IMR-90 (cell line): ENCODE measurements at regions not wholly inside any gene's neighbourhood (a gene's known extent, or its start where the extent isn't known, plus 50 kb on each side); places are given as distances from the start of the nearest gene placed in this dataset.

Source experiments
- ATAC-seq: fragments of 200-7000 bp; cut with Tn5 transposase; 2 replicates; pipeline ENCODE4 v1.9.1; 2020; ENCODE audit warnings: low read depth, mild to moderate bottlenecking, moderate library complexity
- BruUV-seq: library from RNA; stranded (reverse); fragments of 400-500 nt; replicated peaks from 2 replicates; lab custom pipeline; 2021; lab: Mats Ljungman, UMichigan
- CTCF ChIA-PET: fragments of 300-600 bp; formaldehyde crosslinking; extraction: SDS; loops from one replicate; lab custom pipeline; 2021; ENCODE audit warnings: antibody characterized with exemption; lab: Yijun Ruan, JAX
- POLR2A ChIA-PET: fragments of 300-600 bp; sonication (Branson Sonifier 250); formaldehyde crosslinking; loops from one replicate; lab custom pipeline; 2022; ENCODE audit warnings: antibody characterized with exemption; ENCODE audit not compliant: unreplicated experiment; lab: Charles Lee
- DNase-seq: peaks from one replicate; pipeline ENCODE4 v3.0.0; 2013
- H2AFZ ChIP-seq: replicated peaks from 2 replicates; pipeline ENCODE3; 2013; ENCODE audit warnings: low read length, mild to moderate bottlenecking; ENCODE audit not compliant: poor library complexity
- H2AK5ac ChIP-seq: 2 replicates; pipeline ENCODE4 v1.6.1; 2013; ENCODE audit warnings: low read depth, low read length, inconsistent platforms
- H2AK9ac ChIP-seq: replicated peaks from 2 replicates; pipeline ENCODE3; 2013; ENCODE audit warnings: mild to moderate bottlenecking, low read depth, low read length, moderate library complexity; ENCODE audit not compliant: poor library complexity
- H2BK120ac ChIP-seq: 2 replicates; pipeline ENCODE4 v1.6.1; 2013; ENCODE audit warnings: low read depth, low read length, inconsistent platforms
- H2BK15ac ChIP-seq: 3 replicates; pipeline ENCODE4 v1.6.1; 2013; ENCODE audit warnings: low read depth, low read length, inconsistent platforms
- H2BK20ac ChIP-seq: 2 replicates; pipeline ENCODE4 v1.6.1; 2013; ENCODE audit warnings: low read depth, mild to moderate bottlenecking, inconsistent platforms, low read length, moderate library complexity
- H2BK5ac ChIP-seq: 2 replicates; pipeline ENCODE4 v1.6.1; 2013; ENCODE audit warnings: mild to moderate bottlenecking, low read depth, low read length, inconsistent platforms; ENCODE audit not compliant: poor library complexity, severe bottlenecking
- H3K14ac ChIP-seq: replicated peaks from 2 replicates; pipeline ENCODE4 v1.6.1; 2013; ENCODE audit warnings: low read depth, low read length, inconsistent platforms
- H3K18ac ChIP-seq: 2 replicates; pipeline ENCODE4 v1.6.1; 2013; ENCODE audit warnings: low read depth, low read length, control low read depth
- H3K23ac ChIP-seq: 2 replicates; pipeline ENCODE4 v1.6.1; 2013; ENCODE audit warnings: low read depth, low read length, inconsistent platforms
- H3K27ac ChIP-seq: 2 replicates; pipeline ENCODE4 v1.5.1; 2013; ENCODE audit warnings: mild to moderate bottlenecking, control low read depth, low read length; ENCODE audit not compliant: insufficient read depth
- H3K27me3 ChIP-seq: 2 replicates; pipeline ENCODE4 v1.6.1; 2013; ENCODE audit warnings: low read length; ENCODE audit not compliant: control insufficient read depth, insufficient read depth
- H3K36me3 ChIP-seq: 2 replicates; pipeline ENCODE4 v1.6.1; 2013; ENCODE audit warnings: low read length, mixed read lengths; ENCODE audit not compliant: control insufficient read depth, insufficient read depth
- H3K4ac ChIP-seq: 2 replicates; pipeline ENCODE4 v1.6.1; 2013; ENCODE audit warnings: low read depth, low read length, inconsistent platforms
- H3K4me1 ChIP-seq: 2 replicates; pipeline ENCODE4 v1.6.1; 2013; ENCODE audit warnings: low read length, mixed read lengths; ENCODE audit not compliant: control insufficient read depth, insufficient read depth
- H3K4me2 ChIP-seq: 2 replicates; pipeline ENCODE4 v1.6.1; 2013; ENCODE audit warnings: low read depth, mild to moderate bottlenecking, control low read depth, low read length, moderate library complexity
- H3K4me3 ChIP-seq: 2 replicates; pipeline ENCODE4 v1.5.1; 2013; ENCODE audit warnings: low read depth, mild to moderate bottlenecking, control low read depth, low read length, moderate library complexity; ENCODE audit not compliant: insufficient read depth
- H3K56ac ChIP-seq: 2 replicates; pipeline ENCODE4 v1.6.1; 2013; ENCODE audit warnings: low read length, inconsistent platforms; ENCODE audit not compliant: insufficient read depth; ENCODE audit errors: extremely low read depth
- H3K79me1 ChIP-seq, 2 experiments: 2 replicates each; pipeline ENCODE4 v1.6.1; 2013; ENCODE audit warnings: low read length in 2 of 2, inconsistent platforms in 1 of 2, low read depth in 1 of 2
- H3K9ac ChIP-seq: 2 replicates; pipeline ENCODE4 v1.6.1; 2013; ENCODE audit warnings: low read depth, low read length, control low read depth
- H3K9me1 ChIP-seq: 2 replicates; pipeline ENCODE4 v1.6.1; 2013; ENCODE audit warnings: low read length, inconsistent platforms; ENCODE audit not compliant: insufficient read depth
- H3K9me3 ChIP-seq: 2 replicates; pipeline ENCODE4 v1.6.1; 2013; ENCODE audit warnings: low read length; ENCODE audit not compliant: control insufficient read depth, insufficient read depth
- H4K20me1 ChIP-seq: 2 replicates; pipeline ENCODE4 v1.6.1; 2013; ENCODE audit warnings: low read length, inconsistent platforms; ENCODE audit not compliant: insufficient read depth
- H4K5ac ChIP-seq: 2 replicates; pipeline ENCODE4 v1.6.1; 2013; ENCODE audit warnings: mild to moderate bottlenecking, low read depth, low read length, control low read depth
- H4K8ac ChIP-seq, 2 experiments: 2 replicates each; pipeline ENCODE4 v1.6.1; 2013; ENCODE audit warnings: low read depth in 2 of 2, low read length in 2 of 2, control low read depth in 1 of 2, inconsistent platforms in 1 of 2
- H4K91ac ChIP-seq: 2 replicates; pipeline ENCODE4 v1.6.1; 2013; ENCODE audit warnings: low read depth, low read length, inconsistent platforms; ENCODE audit not compliant: insufficient read depth
- BHLHE40 ChIP-seq: fragments of 150-350 bp; IDR thresholded peaks from 2 replicates; pipeline ENCODE4 v1.6.1; 2016; ENCODE audit warnings: mild to moderate bottlenecking, low read depth, low read length
- CEBPB ChIP-seq: IDR thresholded peaks from 2 replicates; pipeline ENCODE4 v1.6.1; 2012; ENCODE audit warnings: low read depth, low read length, improper control_type of control experiment
- CHD1 ChIP-seq: IDR thresholded peaks from 2 replicates; pipeline ENCODE4 v1.6.1; 2012; ENCODE audit warnings: low read depth, low read length, improper control_type of control experiment
- CTCF ChIP-seq: conservative IDR thresholded peaks from 2 replicates; pipeline ENCODE4 v1.5.1; 2012; ENCODE audit warnings: mild to moderate bottlenecking, low read depth, low read length, improper control_type of control experiment
- FOS ChIP-seq: fragments of 150-350 bp; IDR thresholded peaks from 2 replicates; pipeline ENCODE4 v1.6.1; 2016; ENCODE audit warnings: low read depth, low read length
- MAFK ChIP-seq: IDR thresholded peaks from 2 replicates; pipeline ENCODE4 v1.6.1; 2012; ENCODE audit warnings: low read depth, low read length, improper control_type of control experiment
- MAZ ChIP-seq: IDR thresholded peaks from 2 replicates; pipeline ENCODE4 v1.6.1; 2012; ENCODE audit warnings: low read depth, mild to moderate bottlenecking, low read length, improper control_type of control experiment, moderate library complexity, borderline replicate concordance
- MXI1 ChIP-seq: IDR thresholded peaks from 2 replicates; pipeline ENCODE4 v1.6.1; 2012; ENCODE audit warnings: low read depth, mild to moderate bottlenecking, low read length, moderate library complexity, borderline replicate concordance
- NFE2L2 ChIP-seq: fragments of 150-350 bp; IDR thresholded peaks from 2 replicates; pipeline ENCODE4 v1.6.1; 2016; ENCODE audit warnings: low read depth, mild to moderate bottlenecking, low read length
- POLR2A ChIP-seq: IDR thresholded peaks from 2 replicates; pipeline ENCODE4 v1.6.1; 2012; ENCODE audit warnings: mild to moderate bottlenecking, low read depth, low read length
- RAD21 ChIP-seq: IDR thresholded peaks from 2 replicates; pipeline ENCODE4 v1.6.1; 2012; ENCODE audit warnings: low read length, improper control_type of control experiment
- RCOR1 ChIP-seq: IDR thresholded peaks from 2 replicates; pipeline ENCODE4 v1.6.1; 2012; ENCODE audit warnings: mild to moderate bottlenecking, low read length, improper control_type of control experiment; ENCODE audit not compliant: insufficient replicate concordance
- RFX5 ChIP-seq: IDR thresholded peaks from 2 replicates; pipeline ENCODE4 v1.8.0; 2012; ENCODE audit warnings: low read depth, mild to moderate bottlenecking, low read length, moderate library complexity
- SMC3 ChIP-seq: fragments of 150-350 bp; IDR thresholded peaks from 2 replicates; pipeline ENCODE4 v1.6.1; 2016; ENCODE audit warnings: low read depth, mild to moderate bottlenecking, antibody characterized with exemption, low read length, moderate library complexity
- dilution Hi-C: fragments of 300-500 bp; cut with HindIII; formaldehyde crosslinking; loops from one replicate; pipeline ENCODE4 v1.14.3; 2018; ENCODE audit warnings: low sequenced_read_pairs; ENCODE audit not compliant: unreplicated experiment
- in situ Hi-C: fragments of 300-500 bp; cut with MboI; formaldehyde crosslinking; loops from 3 replicates; pipeline ENCODE4 v1.14.3; 2019; ENCODE audit warnings: low sequenced_read_pairs, inconsistent platforms, mixed read lengths
- intact Hi-C: fragments of 100-400 bp; cut with micrococcal nuclease; formaldehyde crosslinking; loops from 2 replicates; pipeline ENCODE4 v1.10.0; 2022
- TF ChIP-seq, protein P1 (sequence below): fragments of 150-350 bp; IDR thresholded peaks from 2 replicates; pipeline ENCODE4 v1.6.1; 2017; ENCODE audit warnings: mild to moderate bottlenecking, antibody characterized with exemption, low read length, low read depth
- TF ChIP-seq, protein P2 (sequence below): fragments of 150-350 bp; IDR thresholded peaks from 2 replicates; pipeline ENCODE4 v1.6.1; 2016; ENCODE audit warnings: low read depth, mild to moderate bottlenecking, low read length, moderate library complexity, borderline replicate concordance

- H4K8ac ChIP-seq: no peak overlapping the region
- CTCF ChIA-PET: no interaction called here
- in situ Hi-C loops: loop anchor here (25.0 kb wide), 2 partner anchors 982 to 1232 kb away; no protein-coding TSS in a partner anchor
Measured at GRCh38 chr11:111444040-111444439, 65.0 kb upstream of the POU2AF1 start.

More at GRCh38 chr11:111444040-111444439, 65.0 kb upstream of the POU2AF1 start:
- intact Hi-C loops: loop anchor here (10.0 kb wide), 2 partner anchors 1009 to 1239 kb away; no protein-coding TSS in a partner anchor
- no peak overlapping the region for H4K91ac ChIP-seq
- no peaks in the 10 kb centered on the region for H3K9me3 ChIP-seq
- no peak overlapping the region for H2AFZ ChIP-seq
- no TSS peak for BruUV-seq
- no peak overlapping the region for H2AK5ac ChIP-seq
- no peak overlapping the region; the same call in 1 of the 2 replicates for H2BK20ac ChIP-seq
- no peak overlapping the region for H2BK120ac ChIP-seq
- no peak overlapping the region for H3K27ac ChIP-seq
- no peaks in the 10 kb centered on the region for H4K20me1 ChIP-seq
- H3K4me3 ChIP-seq: no peak overlapping the region
- H3K4me1 ChIP-seq: peaks cover 7% of the 10 kb centered on the region
- no peak overlapping the region for H3K56ac ChIP-seq
- TF ChIP-seq, protein P1, sequence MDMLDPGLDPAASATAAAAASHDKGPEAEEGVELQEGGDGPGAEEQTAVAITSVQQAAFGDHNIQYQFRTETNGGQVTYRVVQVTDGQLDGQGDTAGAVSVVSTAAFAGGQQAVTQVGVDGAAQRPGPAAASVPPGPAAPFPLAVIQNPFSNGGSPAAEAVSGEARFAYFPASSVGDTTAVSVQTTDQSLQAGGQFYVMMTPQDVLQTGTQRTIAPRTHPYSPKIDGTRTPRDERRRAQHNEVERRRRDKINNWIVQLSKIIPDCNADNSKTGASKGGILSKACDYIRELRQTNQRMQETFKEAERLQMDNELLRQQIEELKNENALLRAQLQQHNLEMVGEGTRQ: no peak
- no peak for TF ChIP-seq BHLHE40
- TF ChIP-seq CEBPB: no peak
- TF ChIP-seq SMC3: no peak
- no peak for TF ChIP-seq MAFK
- no peak for TF ChIP-seq RCOR1
- TF ChIP-seq CHD1: no peak
- no peak for TF ChIP-seq FOS
- no peak for TF ChIP-seq RAD21
- TF ChIP-seq, protein P2, sequence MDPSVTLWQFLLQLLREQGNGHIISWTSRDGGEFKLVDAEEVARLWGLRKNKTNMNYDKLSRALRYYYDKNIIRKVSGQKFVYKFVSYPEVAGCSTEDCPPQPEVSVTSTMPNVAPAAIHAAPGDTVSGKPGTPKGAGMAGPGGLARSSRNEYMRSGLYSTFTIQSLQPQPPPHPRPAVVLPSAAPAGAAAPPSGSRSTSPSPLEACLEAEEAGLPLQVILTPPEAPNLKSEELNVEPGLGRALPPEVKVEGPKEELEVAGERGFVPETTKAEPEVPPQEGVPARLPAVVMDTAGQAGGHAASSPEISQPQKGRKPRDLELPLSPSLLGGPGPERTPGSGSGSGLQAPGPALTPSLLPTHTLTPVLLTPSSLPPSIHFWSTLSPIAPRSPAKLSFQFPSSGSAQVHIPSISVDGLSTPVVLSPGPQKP: no peak
- no peak for TF ChIP-seq RFX5
- TF ChIP-seq POLR2A: no peak
- TF ChIP-seq CTCF: no peak
- TF ChIP-seq MXI1: no peak
- no peak for TF ChIP-seq MAZ
- TF ChIP-seq NFE2L2: no peak
- H3K14ac ChIP-seq: no peak overlapping the region
- no peak for DNase-seq
- no peak overlapping the region for H3K18ac ChIP-seq
- H2AK9ac ChIP-seq: no peak overlapping the region
- ATAC-seq: no peak
- H3K4me2 ChIP-seq: no peak overlapping the region
- no peak overlapping the region for H4K5ac ChIP-seq
- peaks cover 7% of the 10 kb centered on the region; the same call in 1 of the 2 replicates for H3K9me1 ChIP-seq
- no peak overlapping the region for H2BK15ac ChIP-seq
- H3K36me3 ChIP-seq: no peaks in the 10 kb centered on the region
- H3K23ac ChIP-seq: no peak overlapping the region
- no peak overlapping the region for H3K9ac ChIP-seq
- dilution Hi-C loops: no loop called here
- H2BK5ac ChIP-seq: no peak overlapping the region
- H3K4ac ChIP-seq: no peak overlapping the region
- POLR2A ChIA-PET: no interaction called here
- H3K27me3 ChIP-seq: no peaks in the 10 kb centered on the region; the same call in 1 of the 2 replicates
- no peaks in the 10 kb centered on the region for H3K79me1 ChIP-seq
